BJ (cell line): ENCODE measurements at regions not wholly inside any gene's neighbourhood (a gene's known extent, or its start where the extent isn't known, plus 50 kb on each side); places are given as distances from the start of the nearest gene placed in this dataset.
"Not testable (repeated sequence)": the region's sequence is repeated elsewhere in the genome, so short reads cannot be mapped to it uniquely, and the experiment has no call there.

ENCODE experiments used
- CTCF ChIA-PET: fragments of 350-600 bp; formaldehyde crosslinking; extraction: SDS; loops from one replicate; lab custom pipeline; 2021; ENCODE audit warnings: antibody characterized with exemption, inconsistent platforms; lab: Yijun Ruan, JAX
- POLR2A ChIA-PET: fragments of 300-600 bp; sonication (Branson Sonifier 250); formaldehyde crosslinking; extraction: SDS; loops from one replicate; lab custom pipeline; 2021; ENCODE audit warnings: antibody characterized with exemption; lab: Charles Lee
- DNase-seq: peaks from one replicate; pipeline ENCODE4 v3.0.0-alpha.2; 2011; ENCODE audit warnings: low read depth
- H3K27me3 ChIP-seq: 2 replicates; pipeline ENCODE4 v1.6.0; 2011; ENCODE audit warnings: low read length; ENCODE audit not compliant: control insufficient read depth, insufficient read depth
- H3K36me3 ChIP-seq: 2 replicates; pipeline ENCODE4 v1.5.1; 2011; ENCODE audit warnings: low read length; ENCODE audit not compliant: control insufficient read depth, insufficient read depth
- H3K4me3 ChIP-seq: 2 replicates; pipeline ENCODE4 v1.5.1; 2011; ENCODE audit warnings: low read depth, mild to moderate bottlenecking, control low read depth, low read length
- CTCF ChIP-seq: IDR thresholded peaks from 2 replicates; pipeline ENCODE4 v1.5.1; 2011; ENCODE audit warnings: low read depth, mild to moderate bottlenecking, control low read depth, inconsistent platforms, low read length, moderate library complexity; ENCODE audit not compliant: insufficient read depth

- H3K36me3 ChIP-seq = no peaks in the 10 kb centered on the region
- H3K4me3 ChIP-seq = no peak overlapping the region
- CTCF ChIA-PET = interaction anchor here (2.0 kb wide), 1 partner anchor 13 kb away, joined by 5 read pairs; no protein-coding TSS in a partner anchor
- no peak for DNase-seq
- POLR2A ChIA-PET = no interaction called here
- no peaks in the 10 kb centered on the region for H3K27me3 ChIP-seq
- no peak for TF ChIP-seq CTCF
These were observed 235.3 kb upstream of the SFRP2 start for GRCh38 chr4:154024097-154024694.

- DNase-seq, POLR2A ChIA-PET, H3K4me3 ChIP-seq, H3K36me3 ChIP-seq, H3K27me3 ChIP-seq: not testable (repeated sequence)
- CTCF ChIA-PET = interaction anchor here (2.0 kb wide), 1 partner anchor 13 kb away, joined by 5 read pairs; no protein-coding TSS in a partner anchor
These were observed 234.8 kb upstream of the SFRP2 start for GRCh38 chr4:154023671-154024070.

GRCh38 chr4:154019811-154020210 is 230.9 kb upstream of the SFRP2 start:
- H3K36me3 ChIP-seq = no peaks in the 10 kb centered on the region
- H3K27me3 ChIP-seq = no peaks in the 10 kb centered on the region
- no peak for TF ChIP-seq CTCF
- ChIA-PET CTCF (interaction anchor here (0.6 to 1.0 kb wide), 2 partner anchors 11 to 25 kb away, joined by 4 read pairs; no protein-coding TSS in a partner anchor), POLR2A (no interaction called here)
- no peak overlapping the region for H3K4me3 ChIP-seq
- no peak for DNase-seq

- Histone ChIP-seq H3K4me3 (no peak overlapping the region), H3K36me3 (no peaks in the 10 kb centered on the region), H3K27me3 (no peaks in the 10 kb centered on the region)
- ChIA-PET CTCF (no interaction called here), POLR2A (no interaction called here)
- no peak for DNase-seq
- TF ChIP-seq CTCF = no peak
These were observed 229.8 kb upstream of the SFRP2 start for GRCh38 chr4:154018659-154019058.

GRCh38 chr4:154015578-154015977 is 226.7 kb upstream of the SFRP2 start:
- CTCF ChIA-PET = no interaction called here
- TF ChIP-seq CTCF = no peak
- no peak for DNase-seq
- Histone ChIP-seq H3K27me3 (no peaks in the 10 kb centered on the region), H3K4me3 (no peak overlapping the region), H3K36me3 (no peaks in the 10 kb centered on the region)
- POLR2A ChIA-PET = no interaction called here
